HepG2 (cell line): ENCODE measurements at regions not wholly inside any gene's neighbourhood (a gene's known extent, or its start where the extent isn't known, plus 50 kb on each side); places are given as distances from the start of the nearest gene placed in this dataset.
A peak's percentile ranks its signal among the peaks of the same experiment; 100 is the strongest.

ENCODE experiments used
- FOXK1 ChIP-seq: sonication (generic); formaldehyde crosslinking; IDR thresholded peaks from 2 replicates; pipeline ENCODE4 v1.4.0; 2020; ENCODE audit warnings: low read depth, missing genetic modification reagents, borderline replicate concordance
- FOXO1 ChIP-seq: sonication (generic); formaldehyde crosslinking; IDR thresholded peaks from 2 replicates; pipeline ENCODE4 v1.4.0; 2020; ENCODE audit warnings: missing genetic modification reagents
- GATAD1 ChIP-seq: IDR thresholded peaks from 2 replicates; pipeline ENCODE4 v1.6.1; 2016; ENCODE audit warnings: missing genetic modification reagents, missing compliant biosample characterization
- IKZF1 ChIP-seq: fragments of 450-650 bp; IDR thresholded peaks from 2 replicates; pipeline ENCODE4 v1.7.1; 2016
- KLF6 ChIP-seq: IDR thresholded peaks from 2 replicates; pipeline ENCODE4 v1.8.0; 2016; ENCODE audit warnings: missing biosample characterization, missing genetic modification reagents
- NKX3-1 ChIP-seq: sonication (generic); formaldehyde crosslinking; IDR thresholded peaks from 2 replicates; pipeline ENCODE4 v1.5.0; 2020; ENCODE audit warnings: missing genetic modification reagents
- PPARG ChIP-seq: conservative IDR thresholded peaks from 2 replicates; pipeline ENCODE4 v1.6.1; 2016; ENCODE audit warnings: missing biosample characterization, missing genetic modification reagents
- SPEN ChIP-seq: sonication (generic); formaldehyde crosslinking; IDR thresholded peaks from 2 replicates; pipeline ENCODE4 v1.5.1; 2020; ENCODE audit warnings: low read depth, mild to moderate bottlenecking, missing genetic modification reagents
- TFAP4 ChIP-seq: sonication (generic); IDR thresholded peaks from 2 replicates; pipeline ENCODE4 v1.6.1; 2016; ENCODE audit warnings: low read depth, borderline replicate concordance
- TFDP1 ChIP-seq: IDR thresholded peaks from 2 replicates; pipeline ENCODE4 v1.6.1; 2016; ENCODE audit warnings: missing compliant biosample characterization, missing genetic modification reagents, borderline replicate concordance
- XRCC5 ChIP-seq: fragments of 200-400 bp; formaldehyde crosslinking; optimal IDR thresholded peaks from 2 replicates; pipeline ENCODE3; 2017; ENCODE audit warnings: mild to moderate bottlenecking, low read length
- ZHX1 ChIP-seq: sonication (generic); formaldehyde crosslinking; IDR thresholded peaks from 2 replicates; pipeline ENCODE4 v1.8.1; 2022; ENCODE audit warnings: low read depth, mild to moderate bottlenecking, missing genetic modification reagents
- ZNF20 ChIP-seq: sonication (generic); formaldehyde crosslinking; IDR thresholded peaks from 2 replicates; pipeline ENCODE4 v1.4.0; 2020; ENCODE audit warnings: mild to moderate bottlenecking, moderate library complexity, missing genetic modification reagents
- ZNF276 ChIP-seq: sonication (generic); formaldehyde crosslinking; IDR thresholded peaks from 2 replicates; pipeline ENCODE4 v1.4.0; 2020; ENCODE audit warnings: mild to moderate bottlenecking, low read depth, missing genetic modification reagents
- ZNF280D ChIP-seq: sonication (generic); formaldehyde crosslinking; IDR thresholded peaks from 2 replicates; pipeline ENCODE4 v1.5.1; 2020; ENCODE audit warnings: mild to moderate bottlenecking, missing genetic modification reagents
- ZNF451 ChIP-seq: sonication (generic); formaldehyde crosslinking; IDR thresholded peaks from 2 replicates; pipeline ENCODE4 v1.5.0; 2020; ENCODE audit warnings: mild to moderate bottlenecking, missing genetic modification reagents
- ZNF567 ChIP-seq: sonication (generic); formaldehyde crosslinking; IDR thresholded peaks from 2 replicates; pipeline ENCODE4 v1.8.1; 2023; ENCODE audit warnings: mild to moderate bottlenecking, missing genetic modification reagents, borderline replicate concordance
- ZNF644 ChIP-seq: IDR thresholded peaks from 2 replicates; pipeline ENCODE4 v1.6.1; 2016; ENCODE audit warnings: low read depth
- ZNF704 ChIP-seq: sonication (generic); formaldehyde crosslinking; IDR thresholded peaks from 2 replicates; pipeline ENCODE4 v1.8.1; 2023; ENCODE audit warnings: mild to moderate bottlenecking, inconsistent platforms, moderate library complexity, missing genetic modification reagents, borderline replicate concordance

GRCh38 chr17:68777243-68777855 is 176.2 kb upstream of the FAM20A start (continued):
- TF ChIP-seq TFDP1 (CRISPR knock-in tag) (peak; percentile 13; the same call in 1 of the 2 replicates), GATAD1 (CRISPR knock-in tag) (no peak), ZNF276 (CRISPR knock-in tag) (no peak), IKZF1 (no peak), FOXO1 (peak; percentile 72; the same call in 1 of the 2 replicates), XRCC5 (peak; percentile 58), ZNF451 (CRISPR knock-in tag) (no peak), TFAP4 (no peak), KLF6 (peak; percentile 62; the same call in 1 of the 2 replicates), SPEN (CRISPR knock-in tag) (no peak), ZHX1 (CRISPR knock-in tag) (no peak), PPARG (CRISPR knock-in tag) (peak; percentile 66), FOXK1 (CRISPR knock-in tag) (peak; percentile 71; the same call in 1 of the 2 replicates), ZNF644 (peak; percentile 46; the same call in 1 of the 2 replicates), NKX3-1 (CRISPR knock-in tag) (peak; percentile 53; the same call in 1 of the 2 replicates), ZNF20 (no peak), ZNF567 (CRISPR knock-in tag) (no peak), ZNF704 (CRISPR knock-in tag) (no peak), ZNF280D (CRISPR knock-in tag) (peak; percentile 73)
